ENCODE measurements at regions not wholly inside any gene's neighbourhood (a gene's known extent, or its start where the extent isn't known, plus 50 kb on each side); places are given as distances from the start of the nearest gene placed in this dataset.

GRCh38 chr14:81938341-81938740 is 404.7 kb upstream of the SEL1L start:
- no peak for TF ChIP-seq CTCF (IDR thresholded peaks at IDR 0.05; ENCODE audit: borderline replicate concordance, extremely low read depth, low read length, poor library complexity, severe bottlenecking)
- no peak for TF ChIP-seq EZH2 (IDR thresholded peaks at IDR 0.05; ENCODE audit: borderline replicate concordance, low read depth, low read length, severe bottlenecking)

Data from DND-41 (cell line).